Adrenal gland (tissue), 9 donors: ENCODE measurements at regions not wholly inside any gene's neighbourhood (a gene's known extent, or its start where the extent isn't known, plus 50 kb on each side); places are given as distances from the start of the nearest gene placed in this dataset.

Source experiments
- DNase-seq, 7 donors: peaks; one replicate each; pipeline ENCODE4 v3.0.0-alpha.2; 2019 to 2020
- H3K27ac ChIP-seq, 5 donors: fragments of 200-600 bp; sonication (generic) in 4 of 5; 1 replicate in 3 of 5; 2 replicates in 2 of 5; pipeline versions ENCODE4 v1.5.1 to v1.8.0; 2016 to 2020; ENCODE audit warnings: mild to moderate bottlenecking in 1 of 5
- H3K27me3 ChIP-seq: fragments of 200-600 bp; 2 replicates; pipeline ENCODE4 v1.8.0; 2021
- H3K36me3 ChIP-seq, 2 donors: fragments of 200-600 bp; replicated peaks in 1 of 2; 1 replicate in 1 of 2; 2 replicates in 1 of 2; pipeline versions ENCODE4 v1.5.1 to v1.8.0; 2018 to 2022
- H3K4me1 ChIP-seq, 2 donors: fragments of 200-600 bp; replicated peaks in 1 of 2; 1 replicate in 1 of 2; 2 replicates in 1 of 2; pipeline versions ENCODE4 v1.5.1 to v1.8.0; 2018 to 2021
- H3K4me3 ChIP-seq, 4 donors: fragments of 200-600 bp; sonication (generic) in 3 of 4; one replicate each; pipeline ENCODE4 v1.5.1; 2016 to 2018
- H3K9me3 ChIP-seq, 3 donors: fragments of 200-600 bp; sonication (generic) in 1 of 3; replicated peaks in 1 of 3; 1 replicate in 2 of 3; 2 replicates in 1 of 3; pipeline versions ENCODE4 v1.5.1 to v1.8.0; 2016 to 2021
- POLR2A ChIP-seq, 2 donors: fragments of 450-650 bp; IDR thresholded peaks; one replicate each; pipeline ENCODE4 v1.6.1; 2017; ENCODE audit warnings: antibody characterized with exemption in 2 of 2, mild to moderate bottlenecking in 2 of 2, moderate library complexity in 1 of 2
- WGBS, 4 donors: extraction: QIAGEN DNeasy Blood & Tissue Kit in 2 of 4; methylation state at CpG; one replicate each; pipeline versions ENCODE4 v1.1.5 to v1.1.7; 2013 to 2017; 5-methylcytosine and 5-hydroxymethylcytosine counted together
- intact Hi-C, 2 donors: fragments of 100-400 bp; cut with DNase I; formaldehyde crosslinking; loops; one replicate each; pipeline versions ENCODE4 v1.14.1 to v1.15.0; 2022 to 2023
- TF ChIP-seq, protein P1 (sequence below), 6 experiments: fragments of 450-650 bp in 4 of 6; fragments of 200-600 bp in 2 of 6; sonication (generic) in 1 of 6; IDR thresholded peaks; 1 replicate in 5 of 6; 2 replicates in 1 of 6; pipeline versions ENCODE4 v1.5.1 to v1.8.0; 2016 to 2021; ENCODE audit warnings: antibody characterized with exemption in 6 of 6, mild to moderate bottlenecking in 2 of 6, moderate library complexity in 1 of 6
- donor health status: healthy with polysubstance abuse.
- donor health status: Bipolar disorder and iron deficiency.
- donor health status: DM: yes; HTN: yes; CAD: no.
- donor health status: DM: no; HTN: no; CAD: no.
- donor health status: DM: no; HTN: no; CAD: no.

GRCh38 chr5:134063188-134063820 lies 51.2 kb upstream of the TCF7 start:
- no peaks in the 10 kb centered on the region for H3K27me3 ChIP-seq
- H3K9me3 ChIP-seq = no peaks in the 10 kb centered on the region
- TF ChIP-seq POLR2A (IDR thresholded peaks at IDR 0.05) = no peak
- TF ChIP-seq, protein P1, sequence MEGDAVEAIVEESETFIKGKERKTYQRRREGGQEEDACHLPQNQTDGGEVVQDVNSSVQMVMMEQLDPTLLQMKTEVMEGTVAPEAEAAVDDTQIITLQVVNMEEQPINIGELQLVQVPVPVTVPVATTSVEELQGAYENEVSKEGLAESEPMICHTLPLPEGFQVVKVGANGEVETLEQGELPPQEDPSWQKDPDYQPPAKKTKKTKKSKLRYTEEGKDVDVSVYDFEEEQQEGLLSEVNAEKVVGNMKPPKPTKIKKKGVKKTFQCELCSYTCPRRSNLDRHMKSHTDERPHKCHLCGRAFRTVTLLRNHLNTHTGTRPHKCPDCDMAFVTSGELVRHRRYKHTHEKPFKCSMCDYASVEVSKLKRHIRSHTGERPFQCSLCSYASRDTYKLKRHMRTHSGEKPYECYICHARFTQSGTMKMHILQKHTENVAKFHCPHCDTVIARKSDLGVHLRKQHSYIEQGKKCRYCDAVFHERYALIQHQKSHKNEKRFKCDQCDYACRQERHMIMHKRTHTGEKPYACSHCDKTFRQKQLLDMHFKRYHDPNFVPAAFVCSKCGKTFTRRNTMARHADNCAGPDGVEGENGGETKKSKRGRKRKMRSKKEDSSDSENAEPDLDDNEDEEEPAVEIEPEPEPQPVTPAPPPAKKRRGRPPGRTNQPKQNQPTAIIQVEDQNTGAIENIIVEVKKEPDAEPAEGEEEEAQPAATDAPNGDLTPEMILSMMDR (IDR thresholded peaks at IDR 0.05) = no peak
- H3K36me3 ChIP-seq = no peaks in the 10 kb centered on the region
- H3K4me3 ChIP-seq = no peak overlapping the region
- intact Hi-C loops = no loop called here
- DNase-seq = no peak
- no peak overlapping the region for H3K27ac ChIP-seq
- H3K4me1 ChIP-seq = peaks cover 9 to 10% of the 10 kb centered on the region in 2 donors
- 58 to 65% (median 64%) methylated on average over 3 of the region's 3 CpGs for WGBS, 4 donors

- peak overlapping the region in 3 of 5 donors; percentile 66 to 93 (median 75) for H3K27ac ChIP-seq
- H3K27me3 ChIP-seq = no peaks in the 10 kb centered on the region
- WGBS, 4 donors = 89 to 95% (median 90%) methylated on average over 8 of the region's 8 CpGs
- intact Hi-C loops = no loop called here
- TF ChIP-seq, protein P1 (IDR thresholded peaks at IDR 0.05) = no peak
- no peak for TF ChIP-seq POLR2A (IDR thresholded peaks at IDR 0.05)
- no peaks in the 10 kb centered on the region for H3K36me3 ChIP-seq
- DNase-seq = no peak
- peaks cover 9 to 10% of the 10 kb centered on the region in 2 donors for H3K4me1 ChIP-seq
- H3K9me3 ChIP-seq = no peaks in the 10 kb centered on the region
- no peak overlapping the region for H3K4me3 ChIP-seq
Observed at GRCh38 chr5:134059758-134060495, 54.6 kb upstream of the TCF7 start.

- intact Hi-C loops = no loop called here
- Histone ChIP-seq H3K27ac (no peak overlapping the region), H3K4me3 (no peak overlapping the region), H3K9me3 (no peaks in the 10 kb centered on the region), H3K4me1 (peaks cover 9 to 10% of the 10 kb centered on the region in 2 donors), H3K36me3 (no peaks in the 10 kb centered on the region), H3K27me3 (no peaks in the 10 kb centered on the region)
- no peak for DNase-seq
- no peak for TF ChIP-seq POLR2A (IDR thresholded peaks at IDR 0.05)
- TF ChIP-seq, protein P1 (IDR thresholded peaks at IDR 0.05) = no peak
- WGBS, 4 donors = 89 to 100% (median 92%) methylated on average over 5 of the region's 5 CpGs
Observed at GRCh38 chr5:134055015-134055414, 50.2 kb upstream of the VDAC1 start.
